Liver (tissue), 8 donors: ENCODE measurements at regions not wholly inside any gene's neighbourhood (a gene's known extent, or its start where the extent isn't known, plus 50 kb on each side); places are given as distances from the start of the nearest gene placed in this dataset.

ENCODE experiments used
- DNase-seq: peaks from one replicate; pipeline ENCODE4 v3.0.0-alpha.2; 2017; ENCODE audit warnings: low spot score
- H3K27ac ChIP-seq, 2 donors: one replicate each; pipeline ENCODE4 v1.7.0; 2013; ENCODE audit warnings: inconsistent platforms in 2 of 2, low read length in 2 of 2, control low read depth in 1 of 2, low read depth in 1 of 2, mild to moderate bottlenecking in 1 of 2
- H3K27me3 ChIP-seq, 4 donors: one replicate each; pipeline versions ENCODE4 v1.6.1 to v1.7.0; 2013; ENCODE audit warnings: low read length in 3 of 4, inconsistent platforms in 1 of 4, mild to moderate bottlenecking in 1 of 4, moderate library complexity in 1 of 4; ENCODE audit not compliant: control insufficient read depth in 4 of 4, insufficient read depth in 4 of 4
- H3K36me3 ChIP-seq, 4 donors: one replicate each; pipeline versions ENCODE4 v1.6.1 to v1.7.0; 2013; ENCODE audit warnings: low read length in 3 of 4, mild to moderate bottlenecking in 3 of 4, low read depth in 1 of 4, moderate library complexity in 1 of 4; ENCODE audit not compliant: control insufficient read depth in 4 of 4, insufficient read depth in 3 of 4
- H3K4me1 ChIP-seq, 4 donors: one replicate each; pipeline versions ENCODE4 v1.6.1 to v1.7.0; 2013; ENCODE audit warnings: low read length in 3 of 4, mild to moderate bottlenecking in 3 of 4, moderate library complexity in 1 of 4; ENCODE audit not compliant: control insufficient read depth in 4 of 4, insufficient read depth in 4 of 4
- H3K4me3 ChIP-seq, 3 donors: one replicate each; pipeline versions ENCODE4 v1.6.1 to v1.7.0; 2013; ENCODE audit warnings: low read length in 3 of 3, control low read depth in 1 of 3, low read depth in 1 of 3, mild to moderate bottlenecking in 1 of 3
- H3K9ac ChIP-seq, 2 donors: one replicate each; pipeline ENCODE4 v1.7.0; 2013; ENCODE audit warnings: low read length in 2 of 2, mild to moderate bottlenecking in 2 of 2, moderate library complexity in 2 of 2, control low read depth in 1 of 2, low read depth in 1 of 2
- H3K9me3 ChIP-seq, 4 donors: one replicate each; pipeline versions ENCODE4 v1.6.1 to v1.7.0; 2013; ENCODE audit warnings: low read length in 3 of 4; ENCODE audit not compliant: control insufficient read depth in 4 of 4
- EGR1 ChIP-seq, 2 donors: IDR thresholded peaks; 2 replicates each; pipeline ENCODE4 v1.6.1; 2016 to 2018; ENCODE audit warnings: antibody characterized with exemption in 2 of 2, low read depth in 2 of 2
- FOXA1 ChIP-seq: IDR thresholded peaks from 2 replicates; pipeline ENCODE4 v1.6.1; 2016; ENCODE audit warnings: antibody characterized with exemption
- GABPA ChIP-seq, 2 donors: IDR thresholded peaks in 1 of 2; conservative IDR thresholded peaks in 1 of 2; 2 replicates each; pipeline ENCODE4 v1.6.1; 2016; ENCODE audit warnings: antibody characterized with exemption in 2 of 2, mild to moderate bottlenecking in 1 of 2, moderate library complexity in 1 of 2
- HNF4A ChIP-seq, 2 donors: conservative IDR thresholded peaks; 2 replicates each; pipeline ENCODE4 v1.6.1; 2016; ENCODE audit warnings: antibody characterized with exemption in 2 of 2, mild to moderate bottlenecking in 2 of 2
- HNF4G ChIP-seq: IDR thresholded peaks from 2 replicates; pipeline ENCODE4 v1.6.1; 2016; ENCODE audit warnings: antibody characterized with exemption
- JUND ChIP-seq, 2 donors: IDR thresholded peaks; 2 replicates each; pipeline ENCODE4 v1.6.1; 2016; ENCODE audit warnings: antibody characterized with exemption in 2 of 2
- MAX ChIP-seq: IDR thresholded peaks from 2 replicates; pipeline ENCODE4 v1.6.1; 2016; ENCODE audit warnings: antibody characterized with exemption
- NR2F2 ChIP-seq: IDR thresholded peaks from 2 replicates; pipeline ENCODE4 v1.6.1; 2016; ENCODE audit warnings: antibody characterized with exemption
- REST ChIP-seq: IDR thresholded peaks from 2 replicates; pipeline ENCODE4 v1.6.1; 2016; ENCODE audit warnings: antibody characterized with exemption, mild to moderate bottlenecking
- SP1 ChIP-seq: IDR thresholded peaks from 2 replicates; pipeline ENCODE4 v1.6.1; 2018; ENCODE audit warnings: antibody characterized with exemption, mild to moderate bottlenecking
- TAF1 ChIP-seq: conservative IDR thresholded peaks from 2 replicates; pipeline ENCODE4 v1.6.1; 2016; ENCODE audit warnings: antibody characterized with exemption, mild to moderate bottlenecking
- YY1 ChIP-seq: IDR thresholded peaks from 2 replicates; pipeline ENCODE4 v1.6.1; 2016; ENCODE audit warnings: antibody characterized with exemption, mild to moderate bottlenecking
- ZBTB33 ChIP-seq: IDR thresholded peaks from 2 replicates; pipeline ENCODE4 v1.6.1; 2016; ENCODE audit warnings: antibody characterized with exemption
- WGBS: extraction: QIAGEN DNeasy Blood & Tissue Kit; methylation state at CpG from one replicate; pipeline ENCODE4 v1.1.7; 2013; 5-methylcytosine and 5-hydroxymethylcytosine counted together
- TF ChIP-seq, protein P1 (sequence below): fragments of 150-350 bp; IDR thresholded peaks from 2 replicates; pipeline ENCODE4 v1.5.1; 2017; ENCODE audit warnings: improper control_type of control experiment, low read depth, low read length; ENCODE audit not compliant: missing input control
- TF ChIP-seq, protein P2 (sequence below): IDR thresholded peaks from 2 replicates; pipeline ENCODE4 v1.6.1; 2016; ENCODE audit warnings: antibody characterized with exemption
- donor health status: healthy.
- donor health status: healthy.
- donor health status: healthy.
- donor health status: healthy.
- donor health status: healthy.

GRCh38 chr2:136171223-136171622, 53.3 kb upstream of the CXCR4 start (continued):
- TF ChIP-seq ZBTB33 (no peak), EGR1 (IDR thresholded peaks at IDR 0.05; ENCODE audit: low read depth in 2 of 2) (no peak), YY1 (no peak)

- Histone ChIP-seq H3K36me3 (no peaks in the 10 kb centered on the region), H3K4me3 (no peak overlapping the region), H3K9me3 (no peaks in the 10 kb centered on the region), H3K27ac (no peak overlapping the region), H3K27me3 (no peaks in the 10 kb centered on the region), H3K4me1 (no peaks in the 10 kb centered on the region), H3K9ac (no peak overlapping the region)
- TF ChIP-seq JUND (IDR thresholded peaks at IDR 0.05): no peak
- TF ChIP-seq MAX: no peak
- TF ChIP-seq HNF4A (conservative IDR thresholded peaks at IDR 0.05): no peak
- TF ChIP-seq FOXA1: no peak
- TF ChIP-seq GABPA (IDR thresholded peaks at IDR 0.05 in 1 of 2, conservative IDR thresholded peaks at IDR 0.05 in 1 of 2): no peak
- TF ChIP-seq HNF4G: no peak
- TF ChIP-seq YY1: no peak
- TF ChIP-seq NR2F2: no peak
- TF ChIP-seq, protein P1, sequence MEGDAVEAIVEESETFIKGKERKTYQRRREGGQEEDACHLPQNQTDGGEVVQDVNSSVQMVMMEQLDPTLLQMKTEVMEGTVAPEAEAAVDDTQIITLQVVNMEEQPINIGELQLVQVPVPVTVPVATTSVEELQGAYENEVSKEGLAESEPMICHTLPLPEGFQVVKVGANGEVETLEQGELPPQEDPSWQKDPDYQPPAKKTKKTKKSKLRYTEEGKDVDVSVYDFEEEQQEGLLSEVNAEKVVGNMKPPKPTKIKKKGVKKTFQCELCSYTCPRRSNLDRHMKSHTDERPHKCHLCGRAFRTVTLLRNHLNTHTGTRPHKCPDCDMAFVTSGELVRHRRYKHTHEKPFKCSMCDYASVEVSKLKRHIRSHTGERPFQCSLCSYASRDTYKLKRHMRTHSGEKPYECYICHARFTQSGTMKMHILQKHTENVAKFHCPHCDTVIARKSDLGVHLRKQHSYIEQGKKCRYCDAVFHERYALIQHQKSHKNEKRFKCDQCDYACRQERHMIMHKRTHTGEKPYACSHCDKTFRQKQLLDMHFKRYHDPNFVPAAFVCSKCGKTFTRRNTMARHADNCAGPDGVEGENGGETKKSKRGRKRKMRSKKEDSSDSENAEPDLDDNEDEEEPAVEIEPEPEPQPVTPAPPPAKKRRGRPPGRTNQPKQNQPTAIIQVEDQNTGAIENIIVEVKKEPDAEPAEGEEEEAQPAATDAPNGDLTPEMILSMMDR: no peak
- TF ChIP-seq SP1: no peak
- no peak for TF ChIP-seq TAF1
- no peak for TF ChIP-seq REST
- no peak for TF ChIP-seq EGR1 (IDR thresholded peaks at IDR 0.05; ENCODE audit: low read depth in 2 of 2)
- TF ChIP-seq, protein P2, sequence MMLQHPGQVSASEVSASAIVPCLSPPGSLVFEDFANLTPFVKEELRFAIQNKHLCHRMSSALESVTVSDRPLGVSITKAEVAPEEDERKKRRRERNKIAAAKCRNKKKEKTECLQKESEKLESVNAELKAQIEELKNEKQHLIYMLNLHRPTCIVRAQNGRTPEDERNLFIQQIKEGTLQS: no peak
- WGBS: 33% methylated on average over 5 of the region's 5 CpGs
- DNase-seq: no peak
Measured at GRCh38 chr2:136168720-136169119, 50.8 kb upstream of the CXCR4 start.
